HG03565 (cell line): ENCODE measurements at regions not wholly inside any gene's neighbourhood (a gene's known extent, or its start where the extent isn't known, plus 50 kb on each side); places are given as distances from the start of the nearest gene placed in this dataset.

Source experiments
- ATAC-seq: cut with Tn5 transposase; IDR thresholded peaks from one replicate; pipeline ENCODE4 v1.9.1; 2021; ENCODE audit warnings: mild to moderate bottlenecking, moderate library complexity; ENCODE audit not compliant: unreplicated experiment

GRCh38 chr11:134882671-134883297, 470.7 kb upstream of the B3GAT1 start:
- no peak for ATAC-seq

- no peak for ATAC-seq
Measured at GRCh38 chr11:134882141-134882540, 470.1 kb upstream of the B3GAT1 start.

GRCh38 chr11:134880788-134881187, 468.7 kb upstream of the B3GAT1 start:
- no peak for ATAC-seq

GRCh38 chr11:134879931-134880330, 467.9 kb upstream of the B3GAT1 start:
- no peak for ATAC-seq

GRCh38 chr11:134879341-134879740, 467.3 kb upstream of the B3GAT1 start:
- no peak for ATAC-seq

GRCh38 chr11:134878785-134879184, 466.7 kb upstream of the B3GAT1 start:
- no peak for ATAC-seq

GRCh38 chr11:134876226-134876625, 464.2 kb upstream of the B3GAT1 start:
- ATAC-seq = no peak

- ATAC-seq = no peak
Measured at GRCh38 chr11:134866981-134867675, 455.1 kb upstream of the B3GAT1 start.

- ATAC-seq = no peak
Measured at GRCh38 chr11:134866215-134866614, 454.2 kb upstream of the B3GAT1 start.

GRCh38 chr11:134864968-134865305, 452.9 kb upstream of the B3GAT1 start:
- no peak for ATAC-seq

GRCh38 chr11:134864233-134864967, 452.4 kb upstream of the B3GAT1 start:
- ATAC-seq = no peak

- ATAC-seq = no peak
Measured at GRCh38 chr11:134863294-134863693, 451.3 kb upstream of the B3GAT1 start.

GRCh38 chr11:134862587-134863195, 450.6 kb upstream of the B3GAT1 start:
- ATAC-seq = no peak

GRCh38 chr11:134862105-134862502, 450.1 kb upstream of the B3GAT1 start:
- no peak for ATAC-seq

- no peak for ATAC-seq
Measured at GRCh38 chr11:134861490-134862104, 449.6 kb upstream of the B3GAT1 start.

- ATAC-seq = no peak
Measured at GRCh38 chr11:134858783-134859480, 446.9 kb upstream of the B3GAT1 start.

- no peak for ATAC-seq
Measured at GRCh38 chr11:134857035-134857434, 445.0 kb upstream of the B3GAT1 start.

- no peak for ATAC-seq
Measured at GRCh38 chr11:134856056-134856971, 444.3 kb upstream of the B3GAT1 start.
